Panc1 (cell line): ENCODE measurements at regions not wholly inside any gene's neighbourhood (a gene's known extent, or its start where the extent isn't known, plus 50 kb on each side); places are given as distances from the start of the nearest gene placed in this dataset.

Experiments used
- CTCF ChIP-seq: fragments of 450-650 bp; IDR thresholded peaks from 2 replicates; pipeline ENCODE4 v1.5.1; 2017; ENCODE audit warnings: mild to moderate bottlenecking
- SIN3A ChIP-seq: IDR thresholded peaks from 2 replicates; pipeline ENCODE4 v1.6.1; 2012; ENCODE audit warnings: low read depth, mild to moderate bottlenecking, low read length, moderate library complexity, borderline replicate concordance; ENCODE audit not compliant: insufficient read depth

- TF ChIP-seq CTCF: no peak
- TF ChIP-seq SIN3A: no peak
These were observed 50.5 kb upstream of the GPR141 start for GRCh38 chr7:37633048-37633447.
